ENCODE measurements at regions not wholly inside any gene's neighbourhood (a gene's known extent, or its start where the extent isn't known, plus 50 kb on each side); places are given as distances from the start of the nearest gene placed in this dataset.
"Not testable (repeated sequence)": the region's sequence is repeated elsewhere in the genome, so short reads cannot be mapped to it uniquely, and the experiment has no call there.

- Histone ChIP-seq H3K27me3 (no peaks in the 10 kb centered on the region), H3K27ac (no peak overlapping the region), H3K4me1 (no peaks in the 10 kb centered on the region), H3K4me3 (no peak overlapping the region), H3K36me3 (ENCODE audit: low read depth, missing control alignments) (no peaks in the 10 kb centered on the region), H3K9me3 (no peaks in the 10 kb centered on the region)
- DNase-seq: no peak
- intact Hi-C loops (cut with DNase I; ENCODE audit: low total_unique reads): no loop called here
- no peak for TF ChIP-seq POLR2A (IDR thresholded peaks at IDR 0.05)
- TF ChIP-seq CTCF (IDR thresholded peaks at IDR 0.05): no peak
Measured at GRCh38 chr7:93810561-93810960, 80.0 kb downstream of the TFPI2 start.

DNA sequence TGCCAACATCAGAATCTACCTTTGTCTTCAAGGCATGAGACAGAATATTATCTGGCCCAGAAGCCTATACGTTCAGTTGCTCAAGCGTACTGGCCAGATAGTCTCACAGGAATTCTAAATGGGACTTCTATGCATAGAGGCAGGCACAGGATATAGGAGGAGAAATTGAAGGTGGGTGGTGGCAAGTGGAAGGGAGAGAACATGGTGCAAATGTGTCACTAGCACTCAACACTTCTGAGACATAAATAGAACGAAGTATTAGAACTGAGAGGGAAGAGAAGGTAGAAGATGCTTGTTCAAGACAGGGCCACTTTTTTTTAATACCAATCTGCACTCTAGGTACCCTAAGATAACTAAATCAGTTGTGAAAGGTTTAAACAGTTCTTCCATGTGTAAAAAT, 85.8 kb downstream of the TFPI2 start:
- no peaks in the 10 kb centered on the region for H3K36me3 ChIP-seq (ENCODE audit: low read depth, missing control alignments)
- intact Hi-C loops (cut with DNase I; ENCODE audit: low total_unique reads): no loop called here
- H3K27me3 ChIP-seq: no peaks in the 10 kb centered on the region
- no peak for DNase-seq
- H3K4me1 ChIP-seq: no peaks in the 10 kb centered on the region
- no peak overlapping the region for H3K4me3 ChIP-seq
- 83 to 93% methylated on average over 3 of the region's 3 CpGs for WGBS, 2 donors
- TF ChIP-seq CTCF (IDR thresholded peaks at IDR 0.05): no peak
- no peak for TF ChIP-seq POLR2A (IDR thresholded peaks at IDR 0.05)
- no peak overlapping the region for H3K27ac ChIP-seq
- H3K9me3 ChIP-seq: no peaks in the 10 kb centered on the region

GRCh38 chr7:93799750-93800357, 90.7 kb downstream of the TFPI2 start:
- DNase-seq: no peak
- H3K9me3 ChIP-seq: no peaks in the 10 kb centered on the region
- H3K36me3 ChIP-seq (ENCODE audit: low read depth, missing control alignments): no peaks in the 10 kb centered on the region
- WGBS, 2 donors: 58 to 62% methylated on average over 5 of the region's 5 CpGs
- no peaks in the 10 kb centered on the region for H3K4me1 ChIP-seq
- intact Hi-C loops (cut with DNase I; ENCODE audit: low total_unique reads): no loop called here
- no peak overlapping the region for H3K4me3 ChIP-seq
- TF ChIP-seq POLR2A (IDR thresholded peaks at IDR 0.05) (no peak), CTCF (IDR thresholded peaks at IDR 0.05) (peak in 1 of 3 experiments; percentile 23)
- H3K27ac ChIP-seq: no peak overlapping the region
- no peaks in the 10 kb centered on the region for H3K27me3 ChIP-seq

- WGBS, 2 donors: 80 to 92% methylated on average over 1 to 23 of the region's 33 CpGs
- H3K4me3 ChIP-seq; H3K4me1 ChIP-seq; H3K36me3 ChIP-seq (ENCODE audit: low read depth, missing control alignments); intact Hi-C loops (cut with DNase I; ENCODE audit: low total_unique reads); DNase-seq; H3K27ac ChIP-seq; H3K27me3 ChIP-seq; H3K9me3 ChIP-seq: not testable (repeated sequence)
Measured at GRCh38 chr7:93793084-93793697, 97.4 kb downstream of the TFPI2 start.

- Histone ChIP-seq H3K9me3 (no peaks in the 10 kb centered on the region), H3K27ac (no peak overlapping the region), H3K4me1 (no peaks in the 10 kb centered on the region), H3K36me3 (ENCODE audit: low read depth, missing control alignments) (no peaks in the 10 kb centered on the region), H3K27me3 (no peaks in the 10 kb centered on the region), H3K4me3 (no peak overlapping the region)
- intact Hi-C loops (cut with DNase I; ENCODE audit: low total_unique reads): no loop called here
- no peak for DNase-seq
- WGBS, 2 donors: 52 to 68% methylated on average over 3 of the region's 3 CpGs
- TF ChIP-seq CTCF (IDR thresholded peaks at IDR 0.05): no peak
- TF ChIP-seq POLR2A (IDR thresholded peaks at IDR 0.05): no peak
Measured at GRCh38 chr7:93779115-93779514, 111.4 kb downstream of the TFPI2 start.

All from testis (tissue), 2 donors.